A549 (cell line): ENCODE measurements at regions not wholly inside any gene's neighbourhood (a gene's known extent, or its start where the extent isn't known, plus 50 kb on each side); places are given as distances from the start of the nearest gene placed in this dataset.

Experiments used
- ATAC-seq, 2 experiments: fragments of 200-7000 bp in 1 of 2; fragments of >200 bp in 1 of 2; cut with Nextera tagmentation in 1 of 2; cut with Tn5 transposase in 1 of 2; 3 replicates each; pipeline versions ENCODE4 v1.8.0 to v1.9.1; 2018 to 2020; ENCODE audit warnings: mild to moderate bottlenecking in 1 of 2, moderate library complexity in 1 of 2
- CTCF ChIA-PET: fragments of 300-600 bp; sonication (Branson Sonifier 250); formaldehyde crosslinking; extraction: SDS; loops from one replicate; lab custom pipeline; 2021; ENCODE audit warnings: antibody characterized with exemption, inconsistent platforms; lab: Yijun Ruan, JAX
- POLR2A ChIA-PET: fragments of 350-600 bp; formaldehyde crosslinking; extraction: SDS; loops from one replicate; lab custom pipeline; 2021; ENCODE audit warnings: antibody characterized with exemption, inconsistent platforms; lab: Yijun Ruan, JAX
- DNase-seq, 2 experiments: peaks; one replicate each; pipeline versions ENCODE4 v3.0.0 to v3.0.0-alpha.2; 2011 to 2016; ENCODE audit warnings: low read depth in 1 of 2, low spot score in 1 of 2
- FAIRE-seq: peaks from 2 replicates; lab custom pipeline; 2011; peaks lifted over from hg19 to GRCh38; lab: Jason Lieb, UNC
- H3K27ac ChIP-seq, 2 experiments: fragments of >200 bp; sonication (Bioruptor Twin); formaldehyde crosslinking; 3 replicates each; pipeline ENCODE4 v1.5.1; 2016 to 2017
- H3K4me1 ChIP-seq: fragments of >200 bp; sonication (Bioruptor Twin); formaldehyde crosslinking; 3 replicates; pipeline ENCODE4 v1.6.1; 2016
- H3K4me2 ChIP-seq: fragments of >200 bp; sonication (Bioruptor Twin); formaldehyde crosslinking; 3 replicates; pipeline ENCODE4 v1.6.1; 2016
- H3K4me3 ChIP-seq: fragments of >200 bp; sonication (Bioruptor Twin); formaldehyde crosslinking; 3 replicates; pipeline ENCODE4 v1.5.1; 2016
- H3K9me3 ChIP-seq: fragments of >200 bp; sonication (Bioruptor Twin); formaldehyde crosslinking; 3 replicates; pipeline ENCODE4 v1.6.1; 2016
- BHLHE40 ChIP-seq: IDR thresholded peaks from 2 replicates; pipeline ENCODE4 v1.6.1; 2012; ENCODE audit warnings: low read depth, low read length, inconsistent platforms
- CBX8 ChIP-seq: fragments of 200-600 bp; sonication (generic); IDR thresholded peaks from 2 replicates; pipeline ENCODE4 v1.6.1; 2016
- CEBPB ChIP-seq, 2 experiments: fragments of >200 bp in 1 of 2; sonication (Bioruptor Twin) in 1 of 2; formaldehyde crosslinking in 1 of 2; IDR thresholded peaks; 2 replicates each; pipeline ENCODE4 v1.6.1; 2012 to 2016
- CHD2 ChIP-seq: fragments of 150-350 bp; IDR thresholded peaks from 2 replicates; pipeline ENCODE4 v1.6.1; 2014; ENCODE audit warnings: low read length; ENCODE audit not compliant: partially characterized antibody
- EP300 ChIP-seq, 2 experiments: fragments of >200 bp; sonication (Bioruptor Twin); formaldehyde crosslinking; IDR thresholded peaks; 2 replicates in 1 of 2; 3 replicates in 1 of 2; pipeline ENCODE4 v1.6.1; 2016 to 2017
- FOSL2 ChIP-seq, 2 experiments: fragments of 450-650 bp in 1 of 2; fragments of >200 bp in 1 of 2; sonication (Bioruptor Twin) in 1 of 2; formaldehyde crosslinking; IDR thresholded peaks; 2 replicates each; pipeline versions ENCODE4 v1.5.0 to v1.6.1; 2016 to 2020; ENCODE audit warnings: mild to moderate bottlenecking in 1 of 2, moderate library complexity in 1 of 2
- GATA3 ChIP-seq: IDR thresholded peaks from 2 replicates; pipeline ENCODE4 v1.6.1; 2012; ENCODE audit warnings: borderline replicate concordance
- KDM1A ChIP-seq: fragments of 200-600 bp; sonication (generic); IDR thresholded peaks from 2 replicates; pipeline ENCODE4 v1.6.1; 2016; ENCODE audit warnings: low read depth, mild to moderate bottlenecking
- MAFK ChIP-seq: fragments of 450-650 bp; IDR thresholded peaks from 2 replicates; pipeline ENCODE4 v1.6.1; 2014; ENCODE audit not compliant: partially characterized antibody
- MAZ ChIP-seq: fragments of 150-350 bp; IDR thresholded peaks from 2 replicates; pipeline ENCODE4 v1.6.1; 2014; ENCODE audit warnings: antibody characterized with exemption, low read depth, low read length, borderline replicate concordance
- MYC ChIP-seq: IDR thresholded peaks from 2 replicates; pipeline ENCODE4 v1.6.1; 2012; ENCODE audit warnings: mild to moderate bottlenecking, inconsistent platforms, low read length, improper control_type of control experiment, borderline replicate concordance
- NFE2L2 ChIP-seq: fragments of 150-350 bp; conservative IDR thresholded peaks from 2 replicates; pipeline ENCODE4 v1.6.1; 2014; ENCODE audit warnings: low read length
- NPAS2 ChIP-seq: fragments of 250-450 bp; sonication (Bioruptor Pico); IDR thresholded peaks from 2 replicates; pipeline ENCODE4 v1.8.0; 2022; ENCODE audit warnings: mild to moderate bottlenecking, moderate library complexity, borderline replicate concordance
- NR3C1 ChIP-seq: fragments of >200 bp; sonication (Bioruptor Twin); formaldehyde crosslinking; IDR thresholded peaks from 3 replicates; pipeline ENCODE4 v1.6.1; 2017
- RARB ChIP-seq: fragments of 250-450 bp; sonication (Bioruptor Pico); IDR thresholded peaks from 2 replicates; pipeline ENCODE4 v1.8.0; 2021; ENCODE audit warnings: mild to moderate bottlenecking, moderate library complexity
- RCOR1 ChIP-seq: fragments of 150-350 bp; IDR thresholded peaks from 2 replicates; pipeline ENCODE4 v1.6.1; 2014; ENCODE audit warnings: antibody characterized with exemption, low read length, low read depth
- SMC3 ChIP-seq: fragments of >200 bp; sonication (Bioruptor Twin); formaldehyde crosslinking; IDR thresholded peaks from 3 replicates; pipeline ENCODE4 v1.6.1; 2018; ENCODE audit warnings: inconsistent platforms
- SREBF2 ChIP-seq: fragments of 450-650 bp; IDR thresholded peaks from 2 replicates; pipeline ENCODE4 v1.6.1; 2014; ENCODE audit warnings: mild to moderate bottlenecking, moderate library complexity
- ZC3H11A ChIP-seq: fragments of 450-650 bp; IDR thresholded peaks from 2 replicates; pipeline ENCODE4 v1.6.1; 2014; ENCODE audit warnings: antibody characterized with exemption, mild to moderate bottlenecking
- ZFP36 ChIP-seq: fragments of 450-650 bp; IDR thresholded peaks from 2 replicates; pipeline ENCODE4 v1.6.1; 2014; ENCODE audit warnings: borderline replicate concordance; ENCODE audit not compliant: partially characterized antibody
- WGBS: methylation state at CpG from one replicate; pipeline ENCODE4 v1.1.6; 2017; ENCODE audit errors: missing lambda C conversion rate; 5-methylcytosine and 5-hydroxymethylcytosine counted together
- TF ChIP-seq, protein P1 (sequence below): fragments of 150-350 bp; IDR thresholded peaks from 2 replicates; pipeline ENCODE4 v1.6.1; 2014; ENCODE audit warnings: low read depth, mild to moderate bottlenecking, low read length
- TF ChIP-seq, protein P2 (sequence below): fragments of 200-600 bp; sonication (generic); IDR thresholded peaks from 2 replicates; pipeline ENCODE4 v1.6.1; 2016; ENCODE audit warnings: antibody characterized with exemption, mild to moderate bottlenecking, moderate library complexity
- TF ChIP-seq, protein P3 (sequence below): IDR thresholded peaks from 2 replicates; pipeline ENCODE4 v1.6.1; 2012
- TF ChIP-seq, protein P4 (sequence below): IDR thresholded peaks from 2 replicates; pipeline ENCODE4 v1.6.1; 2012; ENCODE audit warnings: low read depth, borderline replicate concordance
- TF ChIP-seq, protein P5 (sequence below): fragments of 250-450 bp; sonication (Bioruptor Pico); IDR thresholded peaks from 2 replicates; pipeline ENCODE4 v1.5.0; 2021; ENCODE audit warnings: mild to moderate bottlenecking, moderate library complexity, borderline replicate concordance
- TF ChIP-seq, protein P6 (sequence below): fragments of >200 bp; sonication (Bioruptor Twin); formaldehyde crosslinking; IDR thresholded peaks from 3 replicates; pipeline ENCODE4 v1.6.1; 2016

DNA sequence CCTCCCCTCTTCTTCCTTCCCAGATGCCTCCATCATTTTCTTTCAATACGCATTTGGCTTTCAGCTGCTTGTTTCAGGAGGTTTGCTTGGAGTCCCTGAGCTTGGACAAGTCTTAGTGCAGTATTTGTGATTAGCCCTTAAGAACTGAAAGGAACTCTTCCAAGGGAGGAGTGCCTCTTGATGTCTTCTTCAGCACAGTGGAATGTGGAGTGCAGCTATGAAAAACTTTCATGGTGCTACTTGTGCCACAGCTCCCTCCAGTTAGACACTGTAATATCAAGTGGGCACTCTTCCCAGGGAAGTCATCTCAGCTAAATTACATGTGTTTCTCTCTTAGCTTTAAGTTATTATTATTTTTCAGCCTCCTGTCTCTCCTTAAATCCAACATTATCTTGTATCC, 173.1 kb downstream of the NECTIN3 start:
- no peaks in the 10 kb centered on the region for H3K9me3 ChIP-seq
- DNase-seq (no peak), FAIRE-seq (no peak), ATAC-seq (no peak)
- peaks cover 11% of the 10 kb centered on the region; the same call in 2 of the 3 replicates for H3K4me1 ChIP-seq
- no peak overlapping the region for H3K4me2 ChIP-seq
- ChIA-PET CTCF (interaction anchor here (0.6 kb wide), 1 partner anchor 1268 kb away, joined by 4 read pairs; no protein-coding TSS in a partner anchor), POLR2A (no interaction called here)
- H3K4me3 ChIP-seq: no peak overlapping the region
- TF ChIP-seq, protein P1, sequence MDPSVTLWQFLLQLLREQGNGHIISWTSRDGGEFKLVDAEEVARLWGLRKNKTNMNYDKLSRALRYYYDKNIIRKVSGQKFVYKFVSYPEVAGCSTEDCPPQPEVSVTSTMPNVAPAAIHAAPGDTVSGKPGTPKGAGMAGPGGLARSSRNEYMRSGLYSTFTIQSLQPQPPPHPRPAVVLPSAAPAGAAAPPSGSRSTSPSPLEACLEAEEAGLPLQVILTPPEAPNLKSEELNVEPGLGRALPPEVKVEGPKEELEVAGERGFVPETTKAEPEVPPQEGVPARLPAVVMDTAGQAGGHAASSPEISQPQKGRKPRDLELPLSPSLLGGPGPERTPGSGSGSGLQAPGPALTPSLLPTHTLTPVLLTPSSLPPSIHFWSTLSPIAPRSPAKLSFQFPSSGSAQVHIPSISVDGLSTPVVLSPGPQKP: no peak
- TF ChIP-seq NR3C1 (no peak), CHD2 (no peak), ZC3H11A (no peak), KDM1A (no peak), SMC3 (no peak), GATA3 (no peak), NFE2L2 (no peak), BHLHE40 (no peak), MAFK (no peak), ZFP36 (no peak)
- TF ChIP-seq, protein P2, sequence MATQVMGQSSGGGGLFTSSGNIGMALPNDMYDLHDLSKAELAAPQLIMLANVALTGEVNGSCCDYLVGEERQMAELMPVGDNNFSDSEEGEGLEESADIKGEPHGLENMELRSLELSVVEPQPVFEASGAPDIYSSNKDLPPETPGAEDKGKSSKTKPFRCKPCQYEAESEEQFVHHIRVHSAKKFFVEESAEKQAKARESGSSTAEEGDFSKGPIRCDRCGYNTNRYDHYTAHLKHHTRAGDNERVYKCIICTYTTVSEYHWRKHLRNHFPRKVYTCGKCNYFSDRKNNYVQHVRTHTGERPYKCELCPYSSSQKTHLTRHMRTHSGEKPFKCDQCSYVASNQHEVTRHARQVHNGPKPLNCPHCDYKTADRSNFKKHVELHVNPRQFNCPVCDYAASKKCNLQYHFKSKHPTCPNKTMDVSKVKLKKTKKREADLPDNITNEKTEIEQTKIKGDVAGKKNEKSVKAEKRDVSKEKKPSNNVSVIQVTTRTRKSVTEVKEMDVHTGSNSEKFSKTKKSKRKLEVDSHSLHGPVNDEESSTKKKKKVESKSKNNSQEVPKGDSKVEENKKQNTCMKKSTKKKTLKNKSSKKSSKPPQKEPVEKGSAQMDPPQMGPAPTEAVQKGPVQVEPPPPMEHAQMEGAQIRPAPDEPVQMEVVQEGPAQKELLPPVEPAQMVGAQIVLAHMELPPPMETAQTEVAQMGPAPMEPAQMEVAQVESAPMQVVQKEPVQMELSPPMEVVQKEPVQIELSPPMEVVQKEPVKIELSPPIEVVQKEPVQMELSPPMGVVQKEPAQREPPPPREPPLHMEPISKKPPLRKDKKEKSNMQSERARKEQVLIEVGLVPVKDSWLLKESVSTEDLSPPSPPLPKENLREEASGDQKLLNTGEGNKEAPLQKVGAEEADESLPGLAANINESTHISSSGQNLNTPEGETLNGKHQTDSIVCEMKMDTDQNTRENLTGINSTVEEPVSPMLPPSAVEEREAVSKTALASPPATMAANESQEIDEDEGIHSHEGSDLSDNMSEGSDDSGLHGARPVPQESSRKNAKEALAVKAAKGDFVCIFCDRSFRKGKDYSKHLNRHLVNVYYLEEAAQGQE: no peak
- TF ChIP-seq, protein P3, sequence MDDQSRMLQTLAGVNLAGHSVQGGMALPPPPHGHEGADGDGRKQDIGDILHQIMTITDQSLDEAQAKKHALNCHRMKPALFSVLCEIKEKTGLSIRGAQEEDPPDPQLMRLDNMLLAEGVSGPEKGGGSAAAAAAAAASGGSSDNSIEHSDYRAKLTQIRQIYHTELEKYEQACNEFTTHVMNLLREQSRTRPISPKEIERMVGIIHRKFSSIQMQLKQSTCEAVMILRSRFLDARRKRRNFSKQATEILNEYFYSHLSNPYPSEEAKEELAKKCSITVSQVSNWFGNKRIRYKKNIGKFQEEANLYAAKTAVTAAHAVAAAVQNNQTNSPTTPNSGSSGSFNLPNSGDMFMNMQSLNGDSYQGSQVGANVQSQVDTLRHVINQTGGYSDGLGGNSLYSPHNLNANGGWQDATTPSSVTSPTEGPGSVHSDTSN: no peak
- TF ChIP-seq, protein P4, sequence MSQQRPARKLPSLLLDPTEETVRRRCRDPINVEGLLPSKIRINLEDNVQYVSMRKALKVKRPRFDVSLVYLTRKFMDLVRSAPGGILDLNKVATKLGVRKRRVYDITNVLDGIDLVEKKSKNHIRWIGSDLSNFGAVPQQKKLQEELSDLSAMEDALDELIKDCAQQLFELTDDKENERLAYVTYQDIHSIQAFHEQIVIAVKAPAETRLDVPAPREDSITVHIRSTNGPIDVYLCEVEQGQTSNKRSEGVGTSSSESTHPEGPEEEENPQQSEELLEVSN: no peak
- WGBS: 47% methylated on average over 1 of the region's 1 CpG
- H3K27ac ChIP-seq: no peak overlapping the region

DNA sequence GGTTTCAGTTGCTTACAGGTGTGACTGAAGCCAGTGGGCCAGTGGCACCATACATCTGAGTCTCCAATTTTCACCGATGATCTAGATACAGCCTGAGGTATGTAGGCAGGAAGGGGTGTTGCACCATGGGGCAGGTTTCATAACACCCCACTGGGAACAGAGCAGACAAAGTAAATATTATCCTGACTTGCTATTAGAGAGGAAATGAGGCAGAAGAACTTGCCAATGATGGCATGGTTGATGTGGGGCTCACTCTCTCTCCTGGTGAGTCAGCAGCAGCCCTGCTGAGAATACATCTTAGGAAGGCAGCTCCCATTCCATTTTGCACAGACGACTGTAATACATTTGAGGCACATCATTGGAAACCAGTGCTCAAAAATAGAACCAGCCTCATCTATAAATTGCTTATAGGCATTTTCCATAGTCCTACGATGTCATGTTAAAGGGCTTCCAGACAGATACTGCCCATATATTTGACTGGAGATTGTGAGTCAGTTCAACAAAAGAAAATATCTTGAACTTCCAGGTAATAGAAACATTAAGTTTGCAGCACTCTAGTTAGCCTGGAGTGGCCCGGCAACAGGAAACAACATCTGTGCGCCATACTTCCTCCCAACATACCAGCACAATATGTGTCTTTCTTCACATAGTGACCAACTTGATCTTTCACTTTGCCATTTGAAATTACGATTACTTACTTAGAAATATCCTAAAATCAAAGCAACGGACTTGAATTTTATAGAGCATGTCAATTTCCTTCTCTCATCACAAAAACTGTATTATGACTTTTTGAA, 175.5 kb downstream of the NECTIN3 start:
- ATAC-seq: peak; percentile 71 to 80
- 49% methylated on average over 7 of the region's 7 CpGs for WGBS
- ChIA-PET POLR2A (no interaction called here), CTCF (no interaction called here)
- peak overlapping the region in 1 of 2 experiments; percentile 42; a peak in 3 of 6 replicates for H3K27ac ChIP-seq
- TF ChIP-seq NPAS2 (CRISPR knock-in tag): no peak
- TF ChIP-seq RARB (CRISPR knock-in tag): no peak
- TF ChIP-seq, protein P5, sequence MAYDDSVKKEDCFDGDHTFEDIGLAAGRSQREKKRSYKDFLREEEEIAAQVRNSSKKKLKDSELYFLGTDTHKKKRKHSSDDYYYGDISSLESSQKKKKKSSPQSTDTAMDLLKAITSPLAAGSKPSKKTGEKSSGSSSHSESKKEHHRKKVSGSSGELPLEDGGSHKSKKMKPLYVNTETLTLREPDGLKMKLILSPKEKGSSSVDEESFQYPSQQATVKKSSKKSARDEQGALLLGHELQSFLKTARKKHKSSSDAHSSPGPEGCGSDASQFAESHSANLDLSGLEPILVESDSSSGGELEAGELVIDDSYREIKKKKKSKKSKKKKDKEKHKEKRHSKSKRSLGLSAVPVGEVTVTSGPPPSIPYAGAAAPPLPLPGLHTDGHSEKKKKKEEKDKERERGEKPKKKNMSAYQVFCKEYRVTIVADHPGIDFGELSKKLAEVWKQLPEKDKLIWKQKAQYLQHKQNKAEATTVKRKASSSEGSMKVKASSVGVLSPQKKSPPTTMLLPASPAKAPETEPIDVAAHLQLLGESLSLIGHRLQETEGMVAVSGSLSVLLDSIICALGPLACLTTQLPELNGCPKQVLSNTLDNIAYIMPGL: no peak
- TF ChIP-seq CEBPB (IDR thresholded peaks at IDR 0.05): peak; percentile 46 to 55; a peak in 3 of 4 replicates
- TF ChIP-seq CBX8: no peak
- 0 out of 5 replicates have a peak, but pooled peaks of 1 of the 2 experiments have one; percentile 27 for TF ChIP-seq EP300 (IDR thresholded peaks at IDR 0.05)
- no peak for TF ChIP-seq RCOR1
- no peak for TF ChIP-seq MYC
- TF ChIP-seq, protein P6, sequence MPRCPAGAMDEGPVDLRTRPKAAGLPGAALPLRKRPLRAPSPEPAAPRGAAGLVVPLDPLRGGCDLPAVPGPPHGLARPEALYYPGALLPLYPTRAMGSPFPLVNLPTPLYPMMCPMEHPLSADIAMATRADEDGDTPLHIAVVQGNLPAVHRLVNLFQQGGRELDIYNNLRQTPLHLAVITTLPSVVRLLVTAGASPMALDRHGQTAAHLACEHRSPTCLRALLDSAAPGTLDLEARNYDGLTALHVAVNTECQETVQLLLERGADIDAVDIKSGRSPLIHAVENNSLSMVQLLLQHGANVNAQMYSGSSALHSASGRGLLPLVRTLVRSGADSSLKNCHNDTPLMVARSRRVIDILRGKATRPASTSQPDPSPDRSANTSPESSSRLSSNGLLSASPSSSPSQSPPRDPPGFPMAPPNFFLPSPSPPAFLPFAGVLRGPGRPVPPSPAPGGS: no peak
- TF ChIP-seq MAZ: no peak
- no peak for TF ChIP-seq BHLHE40
- TF ChIP-seq SREBF2: no peak
- no peak for TF ChIP-seq FOSL2 (IDR thresholded peaks at IDR 0.05)
- peak; percentile 47 for TF ChIP-seq FOSL2 (CRISPR knock-in tag; IDR thresholded peaks at IDR 0.05)
- peak overlapping the region; percentile 24; the same call in 1 of the 3 replicates for H3K4me2 ChIP-seq
- H3K4me1 ChIP-seq: peaks cover 11% of the 10 kb centered on the region; the same call in 2 of the 3 replicates
- no peak overlapping the region for H3K4me3 ChIP-seq
- peak; percentile 2 to 56 for DNase-seq
- no peaks in the 10 kb centered on the region for H3K9me3 ChIP-seq
- no peak for FAIRE-seq
